G401 (cell line): ENCODE measurements at regions not wholly inside any gene's neighbourhood (a gene's known extent, or its start where the extent isn't known, plus 50 kb on each side); places are given as distances from the start of the nearest gene placed in this dataset.

Source experiments
- DNase-seq: peaks from one replicate; pipeline ENCODE4 v3.0.0-alpha.2; 2015; ENCODE audit warnings: low spot score
- in situ Hi-C: cut with HindIII; loops from 2 replicates; pipeline ENCODE4 v1.10.0; 2016; ENCODE audit warnings: low sequenced_read_pairs, mixed read lengths

- in situ Hi-C loops: no loop called here
Observed at GRCh38 chr5:155461304-155461703, 447.7 kb downstream of the KIF4B start.

GRCh38 chr5:155466851-155467250 is 453.3 kb downstream of the KIF4B start:
- DNase-seq: no peak
- in situ Hi-C loops: no loop called here

More at GRCh38 chr5:155461304-155461703, 447.7 kb downstream of the KIF4B start:
- no peak for DNase-seq

- no peak for DNase-seq
- in situ Hi-C loops: no loop called here
Observed at GRCh38 chr5:155471027-155471426, 457.5 kb downstream of the KIF4B start.

GRCh38 chr5:155472780-155473179 is 459.2 kb downstream of the KIF4B start:
- in situ Hi-C loops: no loop called here
- DNase-seq: no peak

- in situ Hi-C loops: no loop called here
- no peak for DNase-seq
Observed at GRCh38 chr5:155475318-155475717, 461.8 kb downstream of the KIF4B start.

GRCh38 chr5:155480731-155481131 is 467.2 kb downstream of the KIF4B start:
- no peak for DNase-seq
- in situ Hi-C loops: no loop called here

- in situ Hi-C loops: no loop called here
- no peak for DNase-seq
Observed at GRCh38 chr5:155481182-155481581, 467.6 kb downstream of the KIF4B start.

GRCh38 chr5:155482428-155482827 is 468.9 kb downstream of the KIF4B start:
- in situ Hi-C loops: no loop called here
- DNase-seq: no peak

GRCh38 chr5:155485386-155485785 is 471.8 kb downstream of the KIF4B start:
- in situ Hi-C loops: no loop called here

GRCh38 chr5:155489949-155490348 is 476.4 kb downstream of the KIF4B start:
- in situ Hi-C loops: no loop called here
- DNase-seq: no peak

More at GRCh38 chr5:155485386-155485785, 471.8 kb downstream of the KIF4B start:
- no peak for DNase-seq

GRCh38 chr5:155492191-155492590 is 478.6 kb downstream of the KIF4B start:
- in situ Hi-C loops: no loop called here
- DNase-seq: no peak

GRCh38 chr5:155504606-155505005 is 491.1 kb downstream of the KIF4B start:
- no peak for DNase-seq
- in situ Hi-C loops: no loop called here

GRCh38 chr5:155507363-155507762 is 493.8 kb downstream of the KIF4B start:
- no peak for DNase-seq
- in situ Hi-C loops: no loop called here

- DNase-seq: no peak
- in situ Hi-C loops: no loop called here
Observed at GRCh38 chr5:155508673-155509072, 495.1 kb downstream of the KIF4B start.

GRCh38 chr5:155512329-155512728 is 498.8 kb downstream of the KIF4B start:
- DNase-seq: no peak
- in situ Hi-C loops: no loop called here

GRCh38 chr5:155514105-155514563 is 500.6 kb downstream of the KIF4B start:
- in situ Hi-C loops: no loop called here
- DNase-seq: no peak

GRCh38 chr5:155522540-155522939 is 509.0 kb downstream of the KIF4B start:
- in situ Hi-C loops: no loop called here
- DNase-seq: no peak

- DNase-seq: no peak
- in situ Hi-C loops: no loop called here
Observed at GRCh38 chr5:155529362-155529761, 515.8 kb downstream of the KIF4B start.

GRCh38 chr5:155530046-155530445 is 516.5 kb downstream of the KIF4B start:
- in situ Hi-C loops: no loop called here
- DNase-seq: no peak

- no peak for DNase-seq
- in situ Hi-C loops: no loop called here
Observed at GRCh38 chr5:155532621-155533311, 519.2 kb downstream of the KIF4B start.

GRCh38 chr5:155540000-155540595 is 526.5 kb downstream of the KIF4B start:
- in situ Hi-C loops: no loop called here
- DNase-seq: no peak
